ENCODE measurements at regions not wholly inside any gene's neighbourhood (a gene's known extent, or its start where the extent isn't known, plus 50 kb on each side); places are given as distances from the start of the nearest gene placed in this dataset.
"Not testable (repeated sequence)": the region's sequence is repeated elsewhere in the genome, so short reads cannot be mapped to it uniquely, and the experiment has no call there.

DNA sequence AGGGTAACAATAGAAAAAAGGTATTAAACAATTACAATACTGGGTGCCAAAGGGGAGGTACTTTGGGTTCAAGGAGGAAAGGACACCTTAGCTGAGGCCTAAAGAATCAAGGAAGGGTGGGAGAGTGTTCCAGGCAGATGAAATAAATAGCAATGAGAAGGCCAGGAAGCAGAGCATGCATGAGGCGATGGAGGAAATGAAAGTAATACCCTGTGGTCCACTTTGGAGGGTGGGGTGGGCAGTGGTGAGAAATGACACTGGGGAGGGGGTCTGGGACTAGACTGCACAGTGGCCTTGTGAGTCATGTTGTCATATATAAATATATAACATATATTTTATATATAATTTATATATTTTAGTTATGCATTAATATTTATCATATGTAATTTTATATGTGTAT lies 55.9 kb downstream of the BHLHE40 start:
- no peak for DNase-seq

DNA sequence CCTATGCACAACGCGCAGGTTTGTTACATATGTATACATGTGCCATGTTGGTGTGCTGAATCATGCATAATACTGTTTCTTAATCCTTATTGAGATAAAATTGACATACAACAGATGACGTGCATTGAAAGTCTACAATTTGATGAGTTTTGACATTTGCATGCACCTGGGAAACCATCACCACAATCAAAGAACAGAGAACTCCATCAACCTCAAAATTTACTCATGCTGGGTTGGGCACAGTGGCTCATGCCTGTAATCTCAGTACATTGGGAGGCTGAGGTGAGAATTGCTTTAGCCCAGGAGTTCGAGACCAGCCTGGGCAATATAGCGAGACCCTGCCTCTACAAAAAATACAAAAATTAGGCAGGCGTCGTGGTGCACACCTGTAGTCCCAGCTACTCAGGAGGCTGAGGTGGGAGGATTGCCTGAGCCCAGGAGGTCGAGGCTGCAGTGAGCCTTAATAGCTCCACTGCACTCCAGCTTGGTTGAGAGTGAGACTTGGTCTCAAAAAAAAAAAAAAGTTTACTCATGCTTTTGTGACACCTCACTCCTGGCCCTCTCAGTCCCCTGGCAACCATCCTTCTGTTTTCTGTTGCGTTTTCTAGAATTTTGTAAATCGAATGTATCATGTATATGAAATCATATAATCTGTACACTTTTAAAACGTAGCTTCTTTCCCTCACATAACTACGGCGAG lies 56.6 kb downstream of the BHLHE40 start:
- DNase-seq = no peak

DNA sequence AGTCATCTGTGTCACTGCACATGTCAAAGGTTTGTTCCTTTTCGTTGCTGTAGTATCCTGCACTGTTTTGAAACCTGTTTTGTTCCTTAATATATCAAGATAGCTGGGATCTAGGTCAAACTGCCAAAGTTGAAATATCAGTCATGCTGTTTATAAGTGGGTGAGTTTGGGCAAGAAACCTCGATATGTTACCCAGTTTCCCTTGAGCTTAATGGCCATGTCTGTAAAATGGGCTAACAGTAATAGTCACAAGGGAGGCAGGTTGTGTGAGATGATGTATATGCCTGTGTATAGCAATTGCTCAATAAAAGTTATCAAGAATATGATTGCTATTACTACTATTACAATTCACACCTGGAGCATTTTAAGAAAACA lies 57.1 kb downstream of the BHLHE40 start:
- no peak for DNase-seq

DNA sequence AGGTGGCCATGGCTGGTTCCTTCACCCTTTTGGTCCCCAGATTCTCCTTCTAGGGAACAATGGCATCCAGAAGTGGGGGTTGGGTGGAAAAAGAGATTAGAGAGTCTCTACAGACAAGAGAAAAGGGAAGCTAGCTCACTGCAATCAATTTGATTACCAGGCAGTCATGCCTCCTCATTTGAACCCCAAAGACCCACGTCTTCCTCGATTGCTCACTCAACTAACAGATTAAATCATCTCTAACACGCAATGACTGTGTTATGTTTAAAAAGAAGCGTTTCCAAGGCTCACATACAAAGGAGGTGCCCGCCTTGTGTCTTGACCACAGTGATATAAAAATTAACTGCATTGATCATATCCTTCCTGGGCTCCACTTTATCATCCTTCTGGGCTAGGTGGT lies 57.6 kb downstream of the BHLHE40 start:
- no peak for DNase-seq

DNA sequence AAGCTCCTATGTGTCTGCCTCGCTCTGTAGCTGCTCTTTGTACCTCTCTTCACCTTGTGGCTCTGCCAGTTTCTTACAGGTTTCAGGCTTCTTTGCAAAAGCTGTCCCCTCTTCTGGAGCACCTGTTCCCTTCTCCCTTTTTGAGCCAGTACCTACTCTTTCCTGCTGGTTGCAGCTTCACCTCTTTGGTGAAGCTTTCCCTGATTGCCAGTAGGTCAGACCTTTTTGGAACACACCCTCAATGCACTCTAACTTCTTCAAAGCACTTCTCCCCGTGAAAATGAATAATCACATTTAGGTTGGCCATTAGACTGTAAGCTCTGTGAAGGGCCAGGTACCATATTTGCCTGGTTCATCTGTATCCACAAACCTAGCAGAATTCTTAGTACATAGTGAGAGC lies 60.3 kb downstream of the BHLHE40 start:
- DNase-seq = no peak

DNA sequence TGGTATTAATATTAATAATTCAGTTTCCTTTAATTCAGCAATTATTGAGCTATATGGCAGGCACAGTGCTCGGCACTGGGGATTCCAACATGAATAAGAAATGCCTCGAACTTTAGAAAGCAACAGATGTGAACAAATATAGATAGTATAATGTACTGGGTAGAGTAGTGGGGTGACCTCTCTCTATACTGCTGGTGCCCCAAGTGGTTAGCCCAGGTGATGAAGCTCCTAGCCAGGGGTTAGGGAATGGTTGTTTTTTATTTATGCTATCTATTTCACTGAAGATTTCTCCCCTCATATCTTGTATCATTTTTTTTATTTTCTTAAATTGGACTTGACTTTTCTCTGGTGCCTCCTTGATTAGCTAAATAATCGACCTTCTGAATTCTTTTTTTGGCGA lies 62.1 kb downstream of the BHLHE40 start:
- DNase-seq = no peak

DNA sequence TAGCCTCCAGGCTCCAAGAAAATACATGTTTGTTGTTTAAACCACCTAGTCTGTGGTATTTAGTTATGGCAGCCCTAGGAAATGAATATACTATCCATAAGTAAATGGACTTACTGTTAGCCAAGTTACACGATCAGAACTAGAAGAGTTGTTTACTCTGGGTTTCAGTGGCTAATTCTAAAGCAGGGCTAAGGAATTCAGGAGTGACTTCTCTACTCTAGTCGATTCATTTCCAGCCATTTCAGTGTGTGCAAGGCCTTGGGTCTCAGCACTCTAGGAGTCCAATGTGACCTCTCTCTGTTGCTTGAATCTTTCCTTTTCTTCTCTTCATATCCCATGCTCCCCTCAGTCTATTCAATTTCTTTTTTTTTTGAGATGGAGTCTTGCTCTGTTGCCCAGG lies 66.7 kb downstream of the BHLHE40 start:
- DNase-seq = no peak

DNA sequence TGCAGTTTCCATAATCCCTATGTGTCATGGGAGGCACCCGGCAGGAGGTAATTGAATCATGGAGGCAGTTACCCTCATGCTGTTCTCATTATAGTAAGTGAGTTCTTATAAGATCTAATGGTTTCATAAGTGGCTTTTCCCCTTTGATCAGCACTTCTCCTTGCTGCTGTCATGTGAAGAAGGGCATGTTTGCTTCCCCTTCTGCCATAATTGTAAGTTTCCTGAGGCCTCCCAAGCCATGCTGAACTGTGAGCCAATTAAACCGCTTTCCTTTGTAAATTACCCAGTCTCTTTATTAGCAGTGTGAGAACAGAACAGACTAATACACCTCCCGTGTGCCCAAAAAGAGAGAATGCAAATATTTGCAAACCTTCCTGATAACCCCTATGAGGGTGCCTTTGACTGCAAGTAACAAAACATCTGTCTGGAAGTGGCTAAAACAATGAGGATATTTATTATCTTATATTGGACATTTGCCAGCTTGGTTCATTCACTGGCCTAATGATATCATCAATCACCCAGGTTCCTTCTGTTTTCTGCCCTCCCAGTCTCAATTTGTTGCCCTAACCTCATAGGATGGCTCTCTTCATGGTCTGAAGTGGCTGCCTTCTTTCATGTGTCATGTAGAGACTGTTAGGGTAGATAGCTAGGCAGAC lies 68.7 kb downstream of the BHLHE40 start:
- DNase-seq = no peak

DNA sequence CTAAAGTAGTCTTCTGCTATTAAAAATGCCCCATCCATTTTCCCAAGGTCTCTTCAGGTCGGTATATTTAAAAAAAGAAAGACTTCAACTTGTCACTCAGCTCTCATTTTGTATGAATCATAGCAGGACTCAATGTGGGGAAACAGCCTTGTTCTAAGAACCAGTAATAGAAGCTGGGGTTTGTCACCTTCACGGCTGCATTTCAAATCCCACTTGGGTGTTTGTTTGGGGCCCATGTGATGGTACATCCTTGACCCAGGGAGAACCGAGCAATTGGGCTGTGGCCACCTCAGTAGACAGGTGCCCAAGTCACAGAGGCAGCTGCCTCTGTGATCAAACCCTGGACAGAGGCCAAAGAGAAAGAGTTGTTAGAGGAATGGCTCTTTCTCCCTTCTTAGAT lies 70.3 kb upstream of the ARL8B start:
- no peak for DNase-seq

DNA sequence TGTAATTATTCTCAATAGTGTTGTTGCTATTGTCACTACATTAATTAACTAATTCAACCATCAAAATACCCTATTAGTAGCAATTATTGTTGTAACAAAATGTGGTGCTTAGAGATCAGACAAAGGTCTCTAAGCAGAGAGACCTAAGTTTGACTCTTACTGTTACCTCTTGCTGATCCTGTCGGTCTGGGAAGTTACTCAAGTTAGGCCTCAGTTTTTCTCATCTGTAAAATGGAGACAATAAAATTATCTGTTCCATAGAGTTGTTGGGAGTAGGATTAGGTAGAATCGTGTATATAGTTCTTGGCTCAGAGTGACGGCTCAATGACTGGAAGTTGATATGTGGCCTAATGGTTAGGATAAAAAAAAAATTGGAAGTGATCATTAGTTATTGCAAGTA lies 69.8 kb upstream of the ARL8B start:
- DNase-seq = no peak

DNA sequence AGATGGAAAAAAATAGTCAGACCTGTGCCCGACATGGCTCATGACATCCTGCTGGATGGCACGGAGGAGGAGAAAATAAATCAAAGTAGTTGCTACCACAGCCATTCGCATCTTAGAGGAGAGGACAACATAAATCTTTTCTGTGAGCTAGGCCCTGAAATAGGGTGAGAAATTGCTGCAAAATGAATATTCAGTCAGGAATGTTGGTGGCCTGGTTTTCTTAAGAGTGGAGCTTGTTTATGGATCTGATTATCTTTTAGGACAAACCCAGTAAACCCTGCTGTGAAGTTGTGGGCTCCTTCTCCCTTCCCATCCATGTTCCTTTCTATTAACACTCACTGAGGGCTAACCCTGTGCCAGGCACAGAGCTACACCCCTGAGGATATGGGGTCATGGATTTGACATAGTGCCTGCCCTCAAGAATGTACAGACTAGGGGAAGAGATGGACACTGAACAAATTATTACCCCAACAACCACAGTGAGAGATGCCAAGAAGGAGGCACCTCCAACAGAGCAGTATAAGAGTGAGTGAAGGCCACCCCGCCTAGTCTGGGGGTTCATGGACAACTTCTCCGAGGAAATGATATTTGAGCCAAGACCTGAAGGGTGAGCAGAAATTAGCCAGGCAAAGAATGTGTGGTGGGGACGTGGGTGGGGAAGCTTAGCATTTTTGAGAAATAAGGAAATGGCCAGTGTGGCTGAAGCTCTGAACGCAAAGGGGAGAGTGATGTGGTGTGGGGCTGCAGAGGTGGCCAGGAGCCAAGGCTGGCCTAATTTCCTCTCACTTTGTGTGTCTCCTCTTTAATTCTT lies 68.9 kb upstream of the ARL8B start:
- no peak for DNase-seq

DNA sequence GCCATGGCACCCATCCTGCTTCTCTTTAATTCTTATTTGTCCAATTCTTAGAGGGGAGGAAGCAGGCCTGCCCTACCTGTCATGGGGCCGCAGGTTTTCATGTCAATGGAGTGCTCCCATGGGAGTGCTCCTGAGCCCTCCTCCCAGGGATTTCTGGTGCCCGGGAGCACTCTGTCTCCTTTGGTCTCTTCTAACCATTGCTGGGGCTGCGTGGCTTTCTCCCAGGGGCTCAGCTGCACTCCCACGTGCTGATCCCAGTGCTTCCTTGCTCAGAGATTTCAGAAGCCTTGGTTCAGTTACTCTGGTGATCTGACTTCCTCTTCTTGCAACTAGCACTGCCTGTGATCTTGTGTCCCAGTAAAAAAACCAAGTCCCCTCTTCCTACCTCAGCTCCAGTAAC lies 68.0 kb upstream of the ARL8B start:
- no peak for DNase-seq

DNA sequence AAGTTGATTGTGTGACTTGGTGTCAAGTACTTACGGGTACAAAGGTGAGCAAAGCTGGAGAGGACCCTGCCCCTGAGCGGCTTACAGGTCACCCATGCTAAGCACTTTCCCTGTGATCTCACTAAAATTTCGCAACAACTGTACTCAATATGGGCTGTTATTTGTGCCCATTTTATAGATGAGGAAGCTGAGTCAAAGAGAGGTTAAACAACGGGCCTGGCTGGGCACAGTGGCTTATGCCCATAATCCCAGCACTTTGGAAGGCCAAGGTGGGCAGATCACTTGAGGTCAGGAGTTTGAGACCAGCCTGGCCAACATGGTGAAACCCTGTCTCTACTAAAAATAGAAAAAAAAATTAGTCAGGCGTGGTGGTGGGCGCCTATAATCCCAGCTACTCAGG lies 67.5 kb upstream of the ARL8B start:
- not testable (repeated sequence) for DNase-seq

DNA sequence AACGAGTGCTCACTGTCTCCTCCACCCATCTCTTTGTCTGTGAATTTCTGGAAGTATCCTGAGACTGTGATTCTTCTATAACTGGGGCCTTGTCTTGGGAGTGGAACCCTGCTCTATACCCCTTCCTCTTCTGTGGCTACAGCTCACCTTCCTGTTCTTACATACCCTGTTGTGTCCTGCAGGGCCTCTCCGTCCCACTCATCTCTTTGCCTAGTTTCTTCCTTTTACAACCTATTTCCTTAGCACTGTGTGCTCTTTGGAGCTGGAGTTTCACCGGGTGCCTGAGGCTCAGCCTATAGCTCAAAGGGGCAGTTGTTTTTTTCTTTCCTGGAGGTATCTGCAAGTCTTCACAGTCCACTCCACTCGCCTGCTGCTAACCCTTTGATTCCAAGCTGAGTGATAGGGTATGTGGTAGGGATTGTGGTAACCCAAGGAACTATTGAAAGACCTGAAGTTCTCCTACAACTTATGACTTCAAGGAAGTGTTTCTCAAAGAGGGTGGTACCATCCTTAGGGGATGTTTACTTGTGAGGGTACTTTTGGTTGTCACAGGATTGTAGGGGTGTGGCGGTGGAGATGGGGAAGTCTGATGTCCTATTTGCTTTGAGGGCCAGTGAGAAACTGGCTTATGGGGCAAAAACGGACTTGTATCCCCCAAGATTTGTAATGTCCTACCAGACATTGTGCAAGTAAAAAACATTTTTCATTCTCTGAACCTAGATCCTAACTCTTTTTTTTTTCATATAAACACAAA lies 66.6 kb upstream of the ARL8B start:
- no peak for DNase-seq

DNA sequence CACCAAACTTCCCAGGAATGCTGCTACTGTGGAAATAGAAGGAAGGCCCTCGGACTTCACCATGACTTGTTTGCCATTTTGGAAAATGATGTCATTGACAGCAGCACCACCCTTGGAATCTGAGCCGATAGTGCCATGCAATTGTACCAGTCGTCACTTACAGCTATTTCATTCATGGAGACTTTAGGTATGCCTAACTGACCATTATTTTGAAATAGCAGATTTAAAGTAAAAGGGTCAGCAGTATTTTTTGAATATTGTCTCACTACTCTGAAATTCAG lies 66.0 kb upstream of the ARL8B start:
- DNase-seq = no peak

DNA sequence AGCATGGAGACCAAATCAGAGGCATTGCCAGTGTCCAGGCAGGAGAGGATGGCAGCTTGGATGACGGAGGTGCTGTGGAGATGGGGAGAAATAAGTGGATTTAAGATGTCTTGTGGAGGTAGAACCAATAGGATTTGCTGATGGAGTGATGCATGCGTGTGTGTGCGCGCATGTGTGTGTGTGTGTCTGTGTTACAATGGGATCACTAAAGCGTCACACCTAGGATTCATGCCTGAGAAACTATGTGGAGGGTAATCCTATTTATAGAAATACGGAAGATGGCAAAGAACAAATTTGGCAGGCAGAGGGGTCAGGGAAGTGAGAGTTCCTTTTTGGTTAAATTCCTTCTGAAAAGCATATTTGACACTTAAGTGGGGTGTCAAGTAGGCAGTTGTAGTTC lies 64.8 kb upstream of the ARL8B start:
- DNase-seq = no peak

DNA sequence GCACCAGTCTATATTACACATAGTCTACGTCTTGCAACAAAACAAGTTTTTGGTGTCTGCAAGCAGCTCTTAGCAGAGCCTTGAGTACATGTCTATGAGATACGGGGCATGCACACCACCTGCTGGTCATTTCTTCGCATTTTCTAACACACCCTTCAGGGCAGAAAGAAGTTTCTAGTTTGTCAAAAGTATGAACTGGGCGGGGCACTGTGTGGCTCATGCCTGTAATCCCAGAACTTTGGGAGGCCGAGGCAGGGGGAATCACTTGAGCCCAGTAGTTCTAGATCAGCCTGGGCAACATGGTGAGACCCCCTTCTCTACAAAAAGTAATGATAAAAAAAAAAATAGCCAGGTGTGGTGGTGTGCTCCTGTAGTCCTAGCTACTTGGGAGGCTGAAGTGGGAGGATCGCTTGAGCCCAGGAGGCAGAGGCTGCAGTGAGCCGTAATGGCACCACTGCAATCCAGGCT lies 64.2 kb upstream of the ARL8B start:
- peak; percentile 68 for DNase-seq

DNA sequence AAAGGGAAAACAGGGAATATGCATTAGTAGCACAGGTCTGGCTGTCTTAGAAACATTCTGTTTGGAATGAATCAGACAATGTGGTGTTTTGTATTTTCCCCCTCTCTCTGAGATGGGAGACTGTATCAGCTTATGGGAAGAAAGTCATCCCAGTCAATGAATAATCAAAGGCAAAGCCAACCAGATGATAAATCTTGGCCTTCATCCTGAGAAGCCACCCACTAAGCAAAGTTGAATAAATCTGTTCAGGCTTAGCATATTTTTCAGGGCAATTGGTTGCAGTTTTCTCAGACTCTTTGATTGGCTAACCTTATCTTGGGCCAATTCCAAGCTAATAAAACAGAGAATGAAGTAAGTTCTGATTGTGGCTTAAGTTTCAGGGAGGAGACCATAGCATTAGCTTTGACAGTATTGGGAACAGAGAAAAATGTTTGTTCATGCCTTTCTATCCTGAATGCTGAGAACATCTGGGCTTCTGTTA lies 63.6 kb upstream of the ARL8B start:
- no peak for DNase-seq

DNA sequence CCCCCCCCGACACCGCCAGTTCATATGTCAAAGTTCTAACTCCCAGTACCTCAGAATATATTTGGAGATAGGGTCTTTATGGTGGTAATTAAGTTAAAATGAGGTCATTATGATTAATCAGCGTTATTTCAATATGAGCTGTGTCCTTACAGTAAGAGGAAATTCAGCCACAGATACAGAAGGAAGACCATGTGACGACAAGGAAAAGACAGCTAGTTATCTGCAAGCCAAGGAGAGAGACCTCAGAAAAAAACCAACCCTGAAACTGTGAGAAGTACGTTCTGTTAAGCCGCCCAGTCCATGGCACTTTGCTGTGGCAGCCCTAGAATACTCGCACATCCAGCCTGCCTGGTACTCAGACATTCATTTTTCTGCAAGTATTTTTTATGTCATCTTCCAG lies 62.3 kb upstream of the ARL8B start:
- DNase-seq = no peak

DNA sequence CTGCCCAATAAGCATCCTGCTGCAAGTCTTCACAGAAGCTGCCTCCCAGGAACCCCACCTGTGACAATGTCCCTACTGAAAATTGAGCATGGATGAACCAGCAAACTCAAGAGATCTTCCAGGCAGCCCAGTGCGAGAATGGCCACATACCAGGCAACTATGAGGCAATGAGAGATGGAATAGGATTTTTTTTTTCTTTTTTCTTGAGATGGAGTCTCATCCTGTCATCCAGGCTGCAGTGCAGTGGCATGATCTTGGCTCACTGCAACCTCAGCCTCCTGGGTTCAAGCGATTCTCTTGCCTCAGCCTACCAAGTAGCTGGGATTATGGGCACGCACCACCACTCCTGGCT lies 60.9 kb upstream of the ARL8B start:
- DNase-seq = no peak

DNA sequence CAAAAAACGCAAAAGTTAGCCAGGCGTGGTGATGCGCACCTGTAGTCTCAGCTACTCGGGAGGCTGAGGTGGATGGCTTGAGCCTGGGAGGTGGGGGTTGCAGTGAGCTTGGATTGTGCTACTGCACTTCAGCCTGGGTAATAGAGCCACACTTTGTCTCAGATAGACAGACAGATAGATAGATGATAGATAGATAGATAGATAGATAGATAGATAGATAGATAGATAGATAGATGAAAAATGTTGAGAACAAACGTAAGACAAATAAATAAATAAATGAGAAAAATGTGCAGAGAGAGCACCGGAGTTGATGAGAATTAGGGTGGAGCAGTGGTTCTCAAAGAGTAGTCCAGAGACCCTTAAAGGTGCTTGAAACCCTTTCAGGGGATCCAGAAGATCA lies 58.4 kb upstream of the ARL8B start:
- DNase-seq = no peak

DNA sequence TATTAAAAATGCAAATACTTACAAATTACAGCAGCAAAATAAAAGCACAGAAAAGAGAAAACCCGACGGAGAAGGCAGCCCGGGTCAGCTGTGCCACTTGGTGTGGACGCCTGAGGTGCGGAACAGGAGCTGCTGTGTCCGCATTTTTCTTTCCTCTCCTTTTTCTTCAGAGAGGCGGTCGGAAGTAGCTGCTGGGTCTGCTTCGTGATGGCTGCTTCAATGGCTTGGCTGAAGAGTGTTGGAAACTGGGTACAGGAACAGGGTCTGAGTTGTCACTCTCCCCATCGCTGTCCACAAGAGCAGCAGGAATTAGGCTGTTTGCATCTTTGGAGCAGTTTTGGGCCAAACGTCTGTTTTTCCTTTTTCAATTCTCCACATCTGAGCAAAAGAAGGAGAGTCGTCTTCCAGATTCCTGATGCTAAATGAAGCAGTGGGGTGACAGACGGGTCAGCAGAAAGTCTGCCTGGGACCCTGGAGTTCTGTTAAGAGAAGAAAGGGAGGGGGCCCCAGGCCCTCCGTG lies 53.5 kb upstream of the ARL8B start:
- DNase-seq = no peak

DNA sequence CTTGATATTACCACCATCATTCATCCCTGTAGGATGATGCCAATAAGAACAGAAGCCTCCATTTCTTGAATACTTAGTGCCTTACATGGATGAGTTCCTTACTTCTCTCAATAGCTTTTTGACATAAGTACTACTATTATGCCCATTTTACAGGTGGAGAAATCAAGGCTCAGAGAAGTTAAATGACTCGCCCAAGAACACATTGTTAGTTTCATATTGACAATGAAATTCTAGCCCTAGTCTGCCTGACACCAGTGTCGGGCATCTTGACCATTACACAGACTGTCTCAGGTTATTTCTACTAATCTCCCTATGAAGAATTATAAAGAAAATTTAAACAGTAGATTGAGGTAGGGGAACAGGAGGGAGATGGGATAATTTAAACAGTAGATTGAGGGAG lies 52.5 kb upstream of the ARL8B start:
- DNase-seq = no peak

Data from activated CD8-positive, alpha-beta memory T cell treated with anti-CD3 and anti-CD28 coated beads, Interleukin-2, amount 50 U/mL, for 48 hours (primary cell).